Endodermal cell (in vitro differentiated cells): ENCODE measurements at regions not wholly inside any gene's neighbourhood (a gene's known extent, or its start where the extent isn't known, plus 50 kb on each side); places are given as distances from the start of the nearest gene placed in this dataset.

Source experiments
- DNase-seq: peaks from one replicate; pipeline ENCODE4 v3.0.0-alpha.2; 2017
- H3K27ac ChIP-seq: 2 replicates; pipeline ENCODE4 v1.5.1; 2013; ENCODE audit warnings: mild to moderate bottlenecking, low read depth, low read length, moderate library complexity
- H3K27me3 ChIP-seq: 2 replicates; pipeline ENCODE4 v1.6.1; 2013; ENCODE audit warnings: mild to moderate bottlenecking, low read length, moderate library complexity; ENCODE audit not compliant: insufficient read depth, control insufficient read depth, poor library complexity, severe bottlenecking
- H3K36me3 ChIP-seq: 2 replicates; pipeline ENCODE4 v1.7.0; 2013; ENCODE audit warnings: mild to moderate bottlenecking, low read length, moderate library complexity; ENCODE audit not compliant: control insufficient read depth, insufficient read depth
- H3K4me1 ChIP-seq: one replicate; pipeline ENCODE4 v1.7.0; 2013; ENCODE audit warnings: low read length; ENCODE audit not compliant: control insufficient read depth, insufficient read depth
- H3K4me3 ChIP-seq: 2 replicates; pipeline ENCODE4 v1.5.1; 2013; ENCODE audit warnings: mild to moderate bottlenecking, low read length, moderate library complexity
- H3K9ac ChIP-seq: 2 replicates; pipeline ENCODE4 v1.6.1; 2013; ENCODE audit warnings: mild to moderate bottlenecking, low read length, moderate library complexity; ENCODE audit not compliant: poor library complexity, severe bottlenecking; ENCODE audit errors: extremely low read depth
- H3K9me3 ChIP-seq: 2 replicates; pipeline ENCODE4 v1.6.1; 2013; ENCODE audit warnings: mild to moderate bottlenecking, low read length, moderate library complexity; ENCODE audit not compliant: control insufficient read depth
- H3K27ac Mint-ChIP-seq: 2 replicates; pipeline ENCODE4 v1.8.0; 2020; ENCODE audit warnings: mixed read lengths
- H3K27me3 Mint-ChIP-seq: 2 replicates; pipeline ENCODE4 v1.8.0; 2021; ENCODE audit warnings: mild to moderate bottlenecking, mixed read lengths; ENCODE audit not compliant: insufficient read depth
- H3K36me3 Mint-ChIP-seq: 2 replicates; pipeline ENCODE4 v1.8.0; 2020; ENCODE audit warnings: low read depth, mixed read lengths
- H3K4me1 Mint-ChIP-seq: 2 replicates; pipeline ENCODE4 v1.8.0; 2020; ENCODE audit warnings: mixed read lengths
- H3K4me3 Mint-ChIP-seq: 2 replicates; pipeline ENCODE4 v1.8.0; 2020; ENCODE audit warnings: mild to moderate bottlenecking, moderate library complexity, mixed read lengths
- H3K9me3 Mint-ChIP-seq: 2 replicates; pipeline ENCODE4 v1.8.0; 2020; ENCODE audit warnings: mild to moderate bottlenecking, mixed read lengths
- WGBS, 2 experiments: methylation state at CpG; one replicate each; pipeline versions ENCODE4 v1.1.5 to v1.1.7; 2013; ENCODE audit warnings: missing lambda C conversion rate in 2 of 2, mixed read lengths in 1 of 2; ENCODE audit not compliant: insufficient coverage in 1 of 2, insufficient read length in 1 of 2; 5-methylcytosine and 5-hydroxymethylcytosine counted together
- TF ChIP-seq, protein P1 (sequence below): fragments of 200-600 bp; sonication (generic); conservative IDR thresholded peaks from 2 replicates; pipeline ENCODE4 v1.5.0; 2021; ENCODE audit warnings: antibody characterized with exemption, mild to moderate bottlenecking

DNA sequence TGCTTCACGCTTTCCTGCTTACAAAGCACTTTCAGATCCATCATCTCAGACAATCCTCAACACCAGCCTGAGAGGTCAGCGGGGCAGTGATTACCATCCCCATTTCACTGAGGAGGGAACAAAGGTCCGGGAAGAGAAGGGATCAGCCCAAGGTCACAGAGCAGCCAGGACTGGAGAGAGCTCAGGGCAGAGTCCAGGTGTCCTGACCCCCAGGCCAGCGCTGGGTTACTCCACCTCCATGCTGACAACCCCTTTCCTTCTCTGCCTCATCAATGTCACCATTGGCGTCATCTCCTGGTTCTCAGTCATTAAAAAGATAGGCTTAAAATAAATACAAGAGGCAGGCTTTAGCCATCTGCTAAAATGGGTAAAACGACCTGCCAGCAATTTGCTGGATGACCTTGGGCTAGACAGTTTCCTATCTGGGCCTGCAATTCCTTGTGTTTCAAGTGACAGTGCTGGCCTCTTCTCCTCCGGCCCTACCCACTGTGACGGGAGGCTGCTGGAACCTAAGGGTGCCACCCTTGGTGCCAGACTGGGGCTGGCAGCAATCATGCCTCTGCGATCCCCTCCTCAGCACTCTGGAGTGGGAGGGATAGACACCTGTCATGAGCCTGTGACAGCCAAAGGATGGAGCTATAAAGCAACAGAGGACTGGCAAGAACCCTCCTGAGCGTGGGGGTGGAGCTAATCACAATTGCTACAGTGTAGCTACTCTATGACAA, 79.5 kb upstream of the CCL1 start:
- DNase-seq, result no peak
- H3K27ac Mint-ChIP-seq, result no peak overlapping the region
- no peaks in the 10 kb centered on the region for H3K36me3 Mint-ChIP-seq
- H3K27me3 ChIP-seq, result peaks cover 36% of the 10 kb centered on the region
- H3K4me3 ChIP-seq, result no peak overlapping the region
- H3K9me3 Mint-ChIP-seq, result no peaks in the 10 kb centered on the region
- peaks cover 3% of the 10 kb centered on the region for H3K4me1 Mint-ChIP-seq
- peaks cover 3% of the 10 kb centered on the region for H3K27me3 Mint-ChIP-seq
- no peak overlapping the region for H3K9ac ChIP-seq
- WGBS, 2 experiments, result 81 to 83% methylated on average over 8 to 10 of the region's 10 CpGs
- H3K4me3 Mint-ChIP-seq, result no peak overlapping the region
- H3K36me3 ChIP-seq, result no peaks in the 10 kb centered on the region
- no peaks in the 10 kb centered on the region for H3K4me1 ChIP-seq
- TF ChIP-seq, protein P1, sequence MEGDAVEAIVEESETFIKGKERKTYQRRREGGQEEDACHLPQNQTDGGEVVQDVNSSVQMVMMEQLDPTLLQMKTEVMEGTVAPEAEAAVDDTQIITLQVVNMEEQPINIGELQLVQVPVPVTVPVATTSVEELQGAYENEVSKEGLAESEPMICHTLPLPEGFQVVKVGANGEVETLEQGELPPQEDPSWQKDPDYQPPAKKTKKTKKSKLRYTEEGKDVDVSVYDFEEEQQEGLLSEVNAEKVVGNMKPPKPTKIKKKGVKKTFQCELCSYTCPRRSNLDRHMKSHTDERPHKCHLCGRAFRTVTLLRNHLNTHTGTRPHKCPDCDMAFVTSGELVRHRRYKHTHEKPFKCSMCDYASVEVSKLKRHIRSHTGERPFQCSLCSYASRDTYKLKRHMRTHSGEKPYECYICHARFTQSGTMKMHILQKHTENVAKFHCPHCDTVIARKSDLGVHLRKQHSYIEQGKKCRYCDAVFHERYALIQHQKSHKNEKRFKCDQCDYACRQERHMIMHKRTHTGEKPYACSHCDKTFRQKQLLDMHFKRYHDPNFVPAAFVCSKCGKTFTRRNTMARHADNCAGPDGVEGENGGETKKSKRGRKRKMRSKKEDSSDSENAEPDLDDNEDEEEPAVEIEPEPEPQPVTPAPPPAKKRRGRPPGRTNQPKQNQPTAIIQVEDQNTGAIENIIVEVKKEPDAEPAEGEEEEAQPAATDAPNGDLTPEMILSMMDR, result no peak
- H3K9me3 ChIP-seq, result no peaks in the 10 kb centered on the region
- no peak overlapping the region for H3K27ac ChIP-seq

DNA sequence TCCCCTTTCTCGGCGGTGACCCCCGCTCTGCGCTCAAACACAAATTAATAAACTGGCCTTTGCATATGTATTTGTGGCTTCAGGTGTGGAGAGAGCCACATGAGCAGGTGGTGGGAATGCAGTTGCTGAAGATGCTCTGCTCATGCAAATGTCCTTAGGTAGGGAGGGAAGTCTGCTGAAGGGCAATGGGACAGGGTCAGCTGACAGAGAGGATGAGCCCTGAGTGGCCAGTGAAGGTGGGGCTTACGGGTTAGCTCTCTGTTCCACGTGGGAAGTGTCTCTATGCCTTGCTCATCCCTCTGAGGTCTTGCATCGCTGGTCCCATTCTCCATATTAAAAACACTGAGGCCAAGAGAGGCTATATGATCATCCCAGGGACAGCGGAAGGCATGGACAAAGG, 74.2 kb upstream of the CCL1 start:
- H3K4me1 Mint-ChIP-seq, result no peaks in the 10 kb centered on the region
- Histone ChIP-seq H3K4me1 (no peaks in the 10 kb centered on the region), H3K27me3 (peaks cover 16% of the 10 kb centered on the region), H3K9ac (no peak overlapping the region), H3K36me3 (no peaks in the 10 kb centered on the region), H3K4me3 (no peak overlapping the region), H3K27ac (no peak overlapping the region), H3K9me3 (no peaks in the 10 kb centered on the region)
- H3K9me3 Mint-ChIP-seq, result no peaks in the 10 kb centered on the region
- WGBS, 2 experiments, result 84 to 97% methylated on average over 3 to 8 of the region's 8 CpGs
- no peak overlapping the region for H3K27ac Mint-ChIP-seq
- peaks cover 6% of the 10 kb centered on the region for H3K27me3 Mint-ChIP-seq
- no peaks in the 10 kb centered on the region for H3K36me3 Mint-ChIP-seq
- H3K4me3 Mint-ChIP-seq, result no peak overlapping the region
- TF ChIP-seq, protein P1, result no peak
- no peak for DNase-seq

DNA sequence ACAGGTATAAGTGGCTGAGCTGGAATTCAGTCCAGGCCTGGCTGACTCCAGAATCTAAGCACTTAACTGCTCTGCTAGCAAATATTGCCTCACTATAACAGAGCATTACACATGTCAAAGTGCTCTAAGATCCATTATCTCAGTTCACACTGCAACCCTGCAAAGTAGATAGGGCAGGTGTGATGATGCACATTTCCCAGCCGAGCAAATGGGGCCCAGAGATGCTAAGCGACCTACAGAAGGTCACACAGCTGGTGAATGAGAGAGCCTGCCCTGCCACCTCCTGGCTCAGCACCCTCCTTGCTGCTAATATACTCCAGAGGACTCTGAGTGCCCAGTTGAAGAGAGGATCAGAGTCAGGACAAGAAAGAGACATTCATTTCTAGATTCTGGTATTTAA, 73.6 kb upstream of the CCL1 start:
- H3K9me3 Mint-ChIP-seq, result no peaks in the 10 kb centered on the region
- DNase-seq, result no peak

More for the DNA sequence above, 73.6 kb upstream of the CCL1 start:
- Mint-ChIP-seq H3K27ac (no peak overlapping the region), H3K4me3 (no peak overlapping the region), H3K4me1 (no peaks in the 10 kb centered on the region), H3K36me3 (no peaks in the 10 kb centered on the region), H3K27me3 (peaks cover 6% of the 10 kb centered on the region)
- Histone ChIP-seq H3K36me3 (no peaks in the 10 kb centered on the region), H3K4me3 (no peak overlapping the region), H3K9ac (no peak overlapping the region), H3K27ac (no peak overlapping the region), H3K27me3 (peaks cover 10% of the 10 kb centered on the region), H3K4me1 (no peaks in the 10 kb centered on the region), H3K9me3 (no peaks in the 10 kb centered on the region)
- TF ChIP-seq, protein P1, result peak; percentile 44
- 89 to 90% methylated on average over 2 of the region's 2 CpGs for WGBS, 2 experiments
